NOMO-1 treated with dmso at 0.1 percent for 144 hours (cell line): ENCODE measurements at regions not wholly inside any gene's neighbourhood (a gene's known extent, or its start where the extent isn't known, plus 50 kb on each side); places are given as distances from the start of the nearest gene placed in this dataset.

Source experiments
- DNase-seq: peaks from one replicate; lab custom pipeline; 2025; ENCODE audit not compliant: unreplicated experiment; lab: John Stamatoyannopoulos, UW

DNA sequence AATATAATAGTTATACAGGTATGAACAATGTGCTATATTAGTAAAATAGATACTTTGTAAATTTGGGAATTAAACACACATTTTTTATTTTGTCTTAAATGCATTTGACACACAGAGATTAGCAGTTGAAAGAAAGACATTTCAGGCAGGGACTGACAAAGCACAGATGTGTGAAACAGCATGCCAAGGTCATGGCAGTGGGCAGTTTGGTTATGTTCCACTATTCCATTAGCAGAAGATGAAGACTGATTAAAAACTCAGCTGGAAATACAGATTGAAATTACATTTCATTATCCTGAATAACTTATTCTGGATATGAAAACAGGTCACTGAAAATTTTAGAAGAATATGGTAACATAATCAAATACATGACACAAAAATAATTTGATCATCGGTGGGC, 669.8 kb upstream of the LRFN5 start:
- DNase-seq: no peak

DNA sequence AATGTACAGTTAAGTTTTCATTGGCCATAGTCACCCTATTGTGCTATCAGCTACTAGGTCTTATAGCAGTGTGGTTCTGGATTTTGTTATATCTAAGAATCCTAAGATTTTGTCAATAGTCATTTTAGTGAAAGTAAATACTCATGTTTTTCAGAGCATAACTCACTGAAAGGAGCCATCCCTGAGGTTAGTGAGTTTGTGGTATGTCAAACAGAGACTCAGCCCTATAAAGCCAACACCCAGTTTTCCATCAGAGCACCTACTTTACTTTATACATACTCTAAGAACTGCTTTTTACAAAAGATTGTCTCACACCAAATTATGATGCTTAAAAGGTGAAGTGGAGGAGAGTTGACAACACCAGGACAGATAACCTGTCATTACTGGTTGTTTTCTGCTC, 686.3 kb upstream of the LRFN5 start:
- no peak for DNase-seq

DNA sequence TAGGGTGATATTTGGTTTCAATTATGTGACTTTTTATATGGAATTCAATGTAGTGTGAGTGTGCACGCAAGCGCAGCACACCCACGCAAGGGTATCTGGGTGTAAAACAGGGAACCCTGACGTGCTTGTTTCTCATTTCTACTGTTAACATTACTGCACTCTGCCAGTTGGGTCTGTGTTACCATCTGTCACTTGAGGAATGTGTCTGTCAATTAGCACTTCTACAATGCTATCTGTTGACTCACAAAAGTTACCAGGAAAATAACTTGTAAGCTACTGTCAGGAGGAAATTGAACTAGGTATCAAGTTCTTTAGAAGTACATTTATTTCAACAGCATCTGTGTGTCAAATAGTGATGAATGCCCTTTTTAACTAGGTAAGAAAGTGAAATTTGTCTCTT, 695.5 kb upstream of the LRFN5 start:
- DNase-seq: no peak

DNA sequence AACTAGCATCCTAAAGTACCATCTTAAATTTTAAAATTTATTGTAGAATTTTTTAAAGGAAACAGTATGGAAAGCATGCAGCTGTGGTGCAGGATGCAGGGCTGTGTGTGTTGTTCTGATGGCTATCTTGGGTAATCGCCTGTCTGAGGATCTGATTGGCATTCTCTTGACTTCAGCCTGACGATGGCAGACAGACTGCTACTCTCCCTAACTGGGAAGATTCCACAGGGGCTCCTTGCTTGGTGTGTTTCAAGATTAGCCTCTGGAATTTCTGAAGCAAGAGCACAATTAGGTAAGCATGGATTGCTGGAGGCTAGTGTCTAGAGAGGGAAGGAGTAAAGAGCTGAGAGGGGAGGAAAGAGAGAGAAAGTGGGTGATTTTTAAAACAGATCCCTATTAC, 696.8 kb upstream of the LRFN5 start:
- DNase-seq: no peak

DNA sequence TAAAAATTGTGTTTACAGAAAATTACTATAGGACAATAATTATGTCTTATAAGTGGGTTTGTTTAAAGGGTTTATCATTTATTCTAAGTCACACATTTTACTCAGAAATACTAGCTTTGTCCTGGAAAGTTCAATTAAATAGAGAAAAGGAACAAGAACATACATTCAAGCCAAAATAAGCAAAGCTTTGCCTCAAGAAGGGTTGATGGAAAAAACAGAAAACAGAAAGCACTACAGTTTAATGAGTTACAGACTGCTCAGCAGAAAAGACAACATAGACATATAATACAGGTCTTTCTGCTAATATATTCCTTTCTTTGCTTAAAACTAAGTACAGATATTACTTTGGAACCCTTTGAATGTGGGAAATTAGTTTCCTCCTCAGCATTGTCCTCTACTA, 703.0 kb upstream of the LRFN5 start:
- DNase-seq: no peak

DNA sequence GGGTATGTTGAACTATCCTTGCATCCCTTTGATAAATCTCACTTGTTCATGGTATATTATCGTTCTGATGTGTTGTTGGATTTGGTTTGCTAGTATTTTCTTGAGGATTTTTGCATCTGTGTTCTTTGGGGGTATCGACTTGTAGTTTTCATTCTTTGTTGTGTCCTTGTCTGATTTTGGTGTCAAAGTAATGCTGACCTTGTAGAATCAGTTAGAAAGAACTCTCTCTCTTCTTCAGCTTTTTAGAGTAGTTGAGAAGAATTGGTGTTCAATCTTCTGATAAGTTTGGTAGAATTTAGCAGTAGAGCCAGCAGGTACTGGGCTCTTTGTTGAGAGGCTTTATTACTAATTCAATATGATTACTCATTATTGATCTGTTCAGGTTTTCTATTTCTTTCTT, 707.2 kb upstream of the LRFN5 start:
- DNase-seq: no peak

DNA sequence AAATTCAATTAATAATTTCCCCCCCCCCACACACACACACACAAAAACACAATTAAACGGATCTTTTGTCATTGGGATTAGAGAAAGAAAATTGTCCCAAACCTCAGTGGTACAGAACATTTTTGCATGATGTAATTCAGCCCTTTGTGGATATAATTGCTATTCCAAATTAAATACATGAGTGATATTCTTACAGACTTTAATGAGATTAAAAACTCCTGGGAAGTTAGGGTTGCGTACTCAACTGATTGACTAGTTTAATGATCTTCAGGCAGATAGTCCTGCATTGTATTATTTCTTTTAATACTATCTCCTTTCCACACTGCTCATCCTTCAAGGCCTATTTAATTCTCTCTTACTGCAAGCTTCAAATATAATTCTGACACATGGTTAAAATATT, 711.8 kb upstream of the LRFN5 start:
- DNase-seq: no peak

DNA sequence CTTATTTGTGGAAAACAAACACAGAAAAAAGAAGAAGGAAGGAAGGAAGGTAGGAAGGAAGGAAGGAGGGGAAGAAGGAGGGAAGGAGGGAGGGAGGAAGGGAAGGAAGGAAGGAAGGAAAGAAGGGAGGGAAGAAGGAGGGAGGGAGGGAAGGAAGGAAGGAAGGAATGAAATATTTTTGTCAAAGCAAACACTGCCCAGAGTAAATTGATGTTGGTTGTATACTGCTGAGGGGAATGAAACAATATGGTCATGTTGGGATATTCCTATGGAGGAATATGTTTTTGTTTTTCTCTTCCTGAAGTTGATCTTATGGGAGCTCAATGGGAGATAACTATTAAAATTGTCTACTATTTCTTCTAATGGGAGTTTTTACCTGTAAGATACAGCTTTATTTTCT, 717.5 kb upstream of the LRFN5 start:
- no peak for DNase-seq

DNA sequence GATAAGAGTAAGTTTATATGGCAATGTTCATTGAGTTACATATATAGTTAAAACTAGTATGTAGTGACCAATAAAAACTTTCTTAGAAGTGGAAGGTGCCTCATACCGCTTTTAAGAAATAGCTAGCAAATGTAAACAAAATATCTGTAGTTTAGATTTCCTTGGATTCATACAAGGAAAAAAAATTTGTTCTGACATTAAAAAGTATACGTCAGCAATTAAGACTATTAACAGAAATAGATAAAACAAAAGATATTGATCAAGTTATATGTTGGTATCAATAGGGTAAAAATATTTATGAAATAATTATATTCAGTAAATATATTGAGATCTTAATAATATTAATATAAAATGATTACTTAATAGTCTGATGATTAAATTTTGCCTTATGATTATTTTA, 718.8 kb upstream of the LRFN5 start:
- no peak for DNase-seq

DNA sequence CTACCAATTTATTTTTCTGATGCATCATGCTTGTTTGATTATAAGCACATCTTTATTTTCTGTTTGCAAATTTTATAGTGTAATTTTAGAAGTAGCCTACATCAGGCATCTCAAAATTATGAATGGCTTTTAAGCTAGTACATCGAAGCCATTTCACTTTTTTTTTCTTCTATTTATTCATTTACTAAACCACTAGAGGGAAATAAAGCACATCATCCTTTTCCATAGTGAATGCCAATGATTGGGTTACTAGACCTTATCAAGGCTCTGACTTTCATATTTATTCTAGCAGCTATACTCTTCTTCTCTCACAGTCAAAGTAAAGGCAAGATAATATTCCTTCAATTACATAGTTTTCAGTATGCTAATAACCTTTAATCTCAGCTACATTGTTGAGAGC, 736.4 kb upstream of the LRFN5 start:
- DNase-seq: no peak

DNA sequence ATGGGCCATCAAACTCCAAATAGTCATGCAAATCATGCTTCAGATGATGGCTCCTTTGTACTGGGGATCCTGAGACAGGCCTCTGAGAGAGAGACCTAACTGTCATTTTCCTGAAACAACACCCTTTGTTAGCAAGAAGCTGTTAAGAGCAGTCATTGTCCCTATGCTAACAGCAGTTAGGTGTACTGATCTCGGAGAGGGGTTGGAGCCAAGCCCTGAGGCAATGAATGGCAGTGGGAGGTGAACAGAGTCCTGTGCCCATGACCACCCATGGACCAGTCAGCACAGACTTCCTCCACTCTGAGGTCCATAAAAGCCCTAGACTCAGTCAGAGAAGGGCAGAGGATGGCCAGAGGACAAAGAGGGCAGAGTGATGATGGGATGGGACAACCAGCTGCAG, 747.6 kb upstream of the LRFN5 start:
- no peak for DNase-seq

DNA sequence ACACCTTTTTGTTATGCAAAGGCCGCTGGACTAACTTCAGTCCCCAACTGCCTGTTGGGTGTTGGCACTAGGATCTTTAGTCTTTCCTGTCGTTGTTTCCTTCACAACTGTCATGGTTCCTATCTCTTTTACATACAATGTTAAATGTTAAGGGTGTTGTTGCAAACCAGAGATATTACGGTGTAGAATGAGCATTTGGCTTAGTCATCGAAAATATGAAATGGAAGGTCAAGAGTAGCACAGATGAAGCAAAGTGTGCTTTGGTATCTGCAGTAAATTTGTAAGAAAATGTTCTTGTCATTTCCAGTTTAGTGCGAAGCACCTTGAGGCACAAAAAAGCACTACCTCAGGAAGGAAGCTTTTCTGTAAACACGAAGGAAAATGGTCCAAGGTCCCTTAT, 751.3 kb upstream of the LRFN5 start:
- no peak for DNase-seq

DNA sequence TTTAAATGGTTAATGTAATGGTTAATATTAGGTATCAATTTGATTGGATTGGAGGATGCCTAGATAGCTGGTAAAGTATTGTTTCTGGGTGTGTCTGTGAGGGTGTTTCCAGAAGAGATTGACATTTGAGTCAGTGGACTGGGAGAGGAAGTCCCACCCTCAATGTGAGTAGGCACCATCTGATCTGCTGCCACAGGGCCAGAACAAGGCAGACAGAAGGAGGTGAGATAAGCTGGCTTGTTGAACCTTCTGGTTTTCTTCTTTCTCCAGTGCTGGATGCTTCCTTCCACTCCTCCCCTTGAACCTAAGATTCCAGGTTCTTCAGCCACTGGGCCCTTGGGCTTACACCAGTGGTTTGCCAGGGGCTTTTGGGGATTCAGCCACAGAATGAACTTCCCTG, 756.5 kb upstream of the LRFN5 start:
- no peak for DNase-seq

DNA sequence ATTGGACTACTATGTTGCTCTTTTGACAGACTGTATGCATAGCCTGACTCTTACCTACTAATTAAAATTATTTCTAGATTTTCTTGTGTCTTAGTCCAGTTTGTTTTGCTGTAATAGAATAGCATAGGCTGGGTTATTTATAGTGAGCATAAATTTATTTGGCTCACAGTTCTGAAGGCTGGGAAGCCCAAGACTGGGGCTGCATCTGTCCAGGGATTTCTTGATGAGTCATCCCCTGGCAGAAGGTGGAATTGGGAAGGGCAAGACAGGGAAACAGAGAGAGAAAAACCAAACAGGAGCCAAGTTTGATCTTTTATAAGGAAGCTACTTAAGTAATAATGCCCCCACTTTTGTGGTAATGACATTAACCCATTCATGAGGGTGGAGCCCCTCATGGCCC, 759.2 kb upstream of the LRFN5 start:
- DNase-seq: no peak

DNA sequence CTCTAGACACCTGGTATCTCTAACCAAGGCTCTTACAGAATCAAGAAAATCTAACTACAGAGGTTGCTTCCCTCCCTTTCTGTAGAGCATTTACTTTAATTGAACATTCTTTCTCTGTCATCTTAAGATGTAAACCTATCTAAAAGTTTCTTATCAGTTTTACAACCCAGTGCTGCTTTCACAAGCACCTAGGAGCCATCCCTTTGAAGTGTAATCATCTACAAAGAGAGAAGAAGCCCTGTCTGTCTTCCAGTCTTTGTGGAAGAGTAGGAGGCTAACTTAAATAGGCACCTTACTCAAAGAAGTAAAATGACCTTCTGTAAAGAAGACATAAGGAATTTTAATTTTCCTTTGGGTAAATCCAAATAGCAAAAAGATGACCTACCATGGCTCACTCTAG, 763.9 kb upstream of the LRFN5 start:
- DNase-seq: no peak

DNA sequence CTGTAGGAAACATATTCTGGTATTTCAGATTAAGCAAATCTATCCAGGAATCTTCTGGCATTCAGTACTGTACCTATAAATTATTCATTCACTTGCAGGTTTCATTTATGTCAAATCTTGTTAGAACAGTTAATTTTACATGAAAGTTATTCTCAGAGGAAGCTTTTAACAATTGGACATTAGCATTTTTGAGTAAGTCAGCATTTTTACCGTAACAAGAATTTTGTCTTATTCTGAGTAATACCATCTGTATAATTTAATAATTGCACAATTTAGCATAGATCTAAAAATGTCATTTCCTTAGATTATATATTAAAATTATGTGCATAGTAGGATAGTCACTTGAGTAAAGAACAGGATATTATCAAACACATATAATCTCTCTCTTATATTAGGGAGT, 764.8 kb upstream of the LRFN5 start:
- DNase-seq: no peak

DNA sequence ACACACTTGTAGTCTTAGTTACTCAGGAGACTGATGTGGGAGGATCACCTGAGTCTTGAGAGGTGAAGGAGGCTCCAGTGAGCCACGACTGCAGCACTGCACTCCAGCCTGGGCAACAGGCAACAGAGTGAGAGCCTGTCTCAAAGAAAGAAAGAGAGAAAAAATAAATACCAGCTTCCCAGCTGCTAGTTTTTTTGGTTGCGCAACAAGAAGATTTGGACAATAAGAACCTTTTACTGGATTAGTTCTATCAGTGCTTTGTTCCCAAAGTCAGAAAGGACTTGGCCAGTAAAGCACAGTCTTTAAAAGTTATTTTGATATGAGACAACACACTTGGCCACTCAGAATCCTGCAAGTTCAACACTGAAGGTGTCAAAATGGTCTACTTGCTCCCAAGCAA, 768.1 kb upstream of the LRFN5 start:
- DNase-seq: no peak

DNA sequence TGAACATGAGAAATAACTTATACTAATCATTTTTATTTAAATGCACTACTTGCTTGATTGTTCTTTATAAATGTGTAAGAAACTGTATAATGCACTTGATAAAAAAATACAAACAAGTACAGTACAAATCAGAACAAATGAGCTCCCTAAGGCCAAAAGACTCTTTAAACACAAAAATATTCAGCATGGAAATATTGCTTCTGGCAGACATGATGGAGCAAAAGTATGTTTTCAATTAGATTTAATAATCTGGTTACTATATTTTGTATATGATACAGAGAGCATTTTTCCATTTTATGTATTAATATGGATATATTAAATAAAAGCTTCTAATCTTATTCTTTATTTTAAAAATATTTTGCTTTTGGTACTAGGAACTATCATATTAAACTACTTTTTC, 800.2 kb upstream of the LRFN5 start:
- DNase-seq: no peak

DNA sequence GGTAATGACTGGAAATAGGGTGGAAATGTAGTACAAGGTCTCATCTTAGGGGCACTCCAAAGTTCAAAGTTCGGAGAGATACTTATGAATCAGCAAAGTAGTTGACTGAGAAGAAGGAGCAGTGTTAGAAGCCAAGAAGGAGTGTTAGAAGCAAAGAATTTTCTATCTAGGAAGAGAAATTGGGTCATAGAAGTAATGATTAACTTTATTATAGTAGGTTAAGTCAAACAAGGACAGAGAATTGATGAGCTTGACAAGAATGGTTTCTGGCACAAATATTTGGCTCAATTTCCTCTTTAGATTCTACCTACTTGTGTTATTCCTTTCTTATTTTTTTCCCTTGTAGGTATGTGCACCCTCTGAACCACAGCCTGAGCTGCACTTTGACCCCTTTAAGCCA, 810.5 kb upstream of the LRFN5 start:
- no peak for DNase-seq

DNA sequence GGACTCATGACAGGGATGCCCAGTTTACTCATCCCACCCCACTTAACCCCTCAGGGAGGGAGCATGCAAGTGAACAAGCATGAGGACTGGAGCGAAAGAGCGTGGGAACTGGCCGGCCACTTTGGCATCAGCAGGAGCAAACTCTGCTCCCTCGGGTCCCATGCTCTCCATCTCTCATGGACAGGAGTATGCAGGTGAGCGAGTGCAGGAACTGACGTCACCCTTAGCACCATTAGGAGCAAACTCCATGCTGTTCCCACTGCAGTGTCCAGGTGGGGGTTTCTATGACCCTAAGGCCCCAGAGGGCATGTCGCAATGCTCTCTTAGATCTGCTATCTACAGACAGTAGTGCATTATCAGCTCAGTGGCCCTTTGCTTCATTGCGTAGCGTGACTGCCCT, 821.8 kb upstream of the LRFN5 start:
- DNase-seq: no peak

DNA sequence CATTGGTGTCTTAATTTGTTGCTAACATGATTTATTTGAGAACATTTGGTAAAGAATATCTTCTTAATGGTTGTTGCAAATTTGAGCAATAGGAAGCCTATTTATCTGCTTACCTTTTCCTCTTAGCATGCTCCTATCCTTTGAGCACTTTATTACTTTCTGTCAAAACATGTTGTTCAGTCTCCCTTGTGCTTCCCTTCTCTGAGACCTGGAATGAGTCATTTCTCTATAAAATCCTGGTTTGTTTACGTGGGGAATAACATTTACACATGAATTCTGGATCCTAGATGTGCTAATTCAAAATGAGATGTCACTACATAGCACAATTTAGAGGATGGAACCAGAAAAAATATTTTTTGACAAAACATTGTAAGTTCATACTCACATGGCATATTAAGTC, 844.0 kb upstream of the LRFN5 start:
- no peak for DNase-seq

DNA sequence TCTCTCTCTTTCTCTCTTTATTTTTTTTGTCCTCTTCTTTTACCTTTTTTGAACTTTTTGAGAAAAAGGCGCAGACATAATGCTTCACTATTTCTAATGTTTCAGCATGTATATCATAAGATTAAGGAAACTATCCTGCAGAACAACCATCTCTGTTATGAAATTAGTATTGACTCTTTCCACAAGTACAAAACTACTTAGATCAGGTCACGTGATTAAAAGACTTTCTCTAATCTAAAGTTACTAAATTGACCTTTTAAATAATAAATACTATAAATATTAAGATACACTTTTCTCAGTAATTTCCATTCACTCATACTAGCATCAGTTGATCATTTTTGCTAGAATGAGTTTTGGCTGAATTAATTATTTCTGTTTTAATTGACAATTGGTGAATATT, 844.5 kb upstream of the LRFN5 start:
- DNase-seq: no peak

DNA sequence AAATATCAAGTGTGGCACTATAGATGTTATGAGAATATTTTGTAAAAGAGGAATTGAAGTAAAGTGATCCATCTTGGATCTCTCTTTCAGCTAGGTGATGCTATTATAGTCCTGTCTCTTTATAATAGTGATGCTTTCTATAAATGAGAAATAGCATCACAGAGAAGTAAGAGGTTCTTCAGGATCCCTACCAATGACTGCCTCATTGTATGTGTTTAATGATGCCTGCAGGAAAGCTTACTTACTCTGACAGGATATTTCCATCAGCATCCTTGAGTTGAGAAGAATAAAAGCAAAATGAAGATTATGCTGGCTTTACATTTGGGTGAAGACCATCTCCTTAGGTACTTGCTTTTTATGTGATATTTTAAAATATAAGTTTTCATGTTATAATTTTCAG, 846.0 kb upstream of the LRFN5 start:
- no peak for DNase-seq

DNA sequence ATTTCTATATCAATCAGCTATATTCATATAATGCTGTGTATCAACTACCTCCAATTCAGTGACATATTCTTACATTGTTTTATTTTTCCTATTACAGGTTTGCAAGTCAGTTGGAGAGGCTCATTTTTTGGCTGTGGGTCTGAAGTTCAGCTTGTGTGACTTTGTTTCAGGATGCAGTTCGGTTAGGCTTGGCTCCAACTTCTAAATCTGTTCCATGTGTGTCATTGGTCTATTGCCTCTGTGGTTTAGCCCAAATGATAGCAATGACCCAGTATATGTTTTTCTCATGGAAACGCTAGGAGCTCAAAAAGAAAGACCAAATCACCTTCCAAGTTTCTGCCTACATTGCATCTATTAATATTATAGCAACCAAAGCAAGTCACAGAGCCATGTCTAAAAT, 848.6 kb upstream of the LRFN5 start:
- DNase-seq: no peak
